ENCODE measurements at regions not wholly inside any gene's neighbourhood (a gene's known extent, or its start where the extent isn't known, plus 50 kb on each side); places are given as distances from the start of the nearest gene placed in this dataset.

- FAIRE-seq (no peak), DNase-seq (ENCODE audit: low read depth, low spot score) (no peak)
- H3K9ac ChIP-seq (ENCODE audit: control insufficient read depth, extremely low read depth, insufficient read depth, low read length): no peak overlapping the region
- H3K79me2 ChIP-seq (ENCODE audit: control insufficient read depth, insufficient read depth, low read length): no peaks in the 10 kb centered on the region
- H3K9me1 ChIP-seq (ENCODE audit: control insufficient read depth, extremely low read depth, insufficient read depth, low read length): no peaks in the 10 kb centered on the region
- no peaks in the 10 kb centered on the region for H3K9me3 ChIP-seq (ENCODE audit: control insufficient read depth, low read depth, low read length)
- H3K4me3 ChIP-seq (ENCODE audit: control insufficient read depth in 2 of 3, extremely low read depth in 1 of 3, insufficient read depth in 2 of 3, low read depth in 1 of 3, low read length in 3 of 3): no peak overlapping the region
- dilution Hi-C loops (cut with MboI; ENCODE audit: extremely low pct_ligation_motif_present, low sequenced_read_pairs): no loop called here
- H3K27me3 ChIP-seq (ENCODE audit: control insufficient read depth, extremely low read depth, insufficient read depth, low read length): no peaks in the 10 kb centered on the region
- no peak for TF ChIP-seq CTCF (optimal IDR thresholded peaks at IDR 0.05 in 1 of 3, IDR thresholded peaks at IDR 0.05 in 1 of 3, conservative IDR thresholded peaks at IDR 0.05 in 1 of 3; ENCODE audit: extremely low read depth in 1 of 3, insufficient read depth in 2 of 3, low read length in 3 of 3)
- TF ChIP-seq EZH2 (IDR thresholded peaks at IDR 0.05; ENCODE audit: low read length): no peak
- no peaks in the 10 kb centered on the region for H4K20me1 ChIP-seq (ENCODE audit: control insufficient read depth, extremely low read depth, insufficient read depth, low read length)
- H3K4me1 ChIP-seq (ENCODE audit: control insufficient read depth, extremely low read depth, insufficient read depth, low read length): no peaks in the 10 kb centered on the region
- no peak overlapping the region for H3K27ac ChIP-seq (ENCODE audit: control insufficient read depth, insufficient read depth, low read length)
- H3K4me2 ChIP-seq (ENCODE audit: control insufficient read depth, extremely low read depth, insufficient read depth, low read depth, low read length): no peak overlapping the region
- no peaks in the 10 kb centered on the region for H3K36me3 ChIP-seq (ENCODE audit: control insufficient read depth in 2 of 2, extremely low read depth in 1 of 2, insufficient read depth in 2 of 2, low read length in 2 of 2)
- no peak overlapping the region for H2AFZ ChIP-seq (ENCODE audit: control insufficient read depth, low read length)
These were observed 154.4 kb downstream of the OXSM start for GRCh38 chr3:25944329-25944728.

- no peak overlapping the region for H2AFZ ChIP-seq (ENCODE audit: control insufficient read depth, low read length)
- H3K27ac ChIP-seq (ENCODE audit: control insufficient read depth, insufficient read depth, low read length): no peak overlapping the region
- H3K9ac ChIP-seq (ENCODE audit: control insufficient read depth, extremely low read depth, insufficient read depth, low read length): no peak overlapping the region
- no peak for TF ChIP-seq EZH2 (IDR thresholded peaks at IDR 0.05; ENCODE audit: low read length)
- TF ChIP-seq CTCF (optimal IDR thresholded peaks at IDR 0.05 in 1 of 3, IDR thresholded peaks at IDR 0.05 in 1 of 3, conservative IDR thresholded peaks at IDR 0.05 in 1 of 3; ENCODE audit: extremely low read depth in 1 of 3, insufficient read depth in 2 of 3, low read length in 3 of 3): no peak
- dilution Hi-C loops (cut with MboI; ENCODE audit: extremely low pct_ligation_motif_present, low sequenced_read_pairs): no loop called here
- no peak for DNase-seq (ENCODE audit: low read depth, low spot score)
- no peaks in the 10 kb centered on the region for H3K4me1 ChIP-seq (ENCODE audit: control insufficient read depth, extremely low read depth, insufficient read depth, low read length)
- H4K20me1 ChIP-seq (ENCODE audit: control insufficient read depth, extremely low read depth, insufficient read depth, low read length): no peaks in the 10 kb centered on the region
- H3K9me1 ChIP-seq (ENCODE audit: control insufficient read depth, extremely low read depth, insufficient read depth, low read length): no peaks in the 10 kb centered on the region
- no peaks in the 10 kb centered on the region for H3K36me3 ChIP-seq (ENCODE audit: control insufficient read depth in 2 of 2, extremely low read depth in 1 of 2, insufficient read depth in 2 of 2, low read length in 2 of 2)
- H3K4me3 ChIP-seq (ENCODE audit: control insufficient read depth in 2 of 3, extremely low read depth in 1 of 3, insufficient read depth in 2 of 3, low read depth in 1 of 3, low read length in 3 of 3): no peak overlapping the region
- no peak for FAIRE-seq
- H3K79me2 ChIP-seq (ENCODE audit: control insufficient read depth, insufficient read depth, low read length): no peaks in the 10 kb centered on the region
- H3K9me3 ChIP-seq (ENCODE audit: control insufficient read depth, low read depth, low read length): no peaks in the 10 kb centered on the region
- no peaks in the 10 kb centered on the region for H3K27me3 ChIP-seq (ENCODE audit: control insufficient read depth, extremely low read depth, insufficient read depth, low read length)
- H3K4me2 ChIP-seq (ENCODE audit: control insufficient read depth, extremely low read depth, insufficient read depth, low read depth, low read length): no peak overlapping the region
These were observed 155.5 kb downstream of the OXSM start for GRCh38 chr3:25945366-25945765.

All from keratinocyte (primary cell).